GM12891 (cell line): ENCODE measurements at regions not wholly inside any gene's neighbourhood (a gene's known extent, or its start where the extent isn't known, plus 50 kb on each side); places are given as distances from the start of the nearest gene placed in this dataset.

Experiments used
- DNase-seq: peaks from one replicate; pipeline ENCODE4 v3.0.0; 2011; ENCODE audit warnings: low spot score; ENCODE audit not compliant: insufficient read length
- FAIRE-seq: peaks from 2 replicates; lab custom pipeline; 2011; peaks lifted over from hg19 to GRCh38; lab: Jason Lieb, UNC
- PAX5 ChIP-seq: IDR thresholded peaks from 2 replicates; pipeline ENCODE4 v1.6.1; 2011; ENCODE audit warnings: low read length, moderate library complexity, mild to moderate bottlenecking; ENCODE audit not compliant: insufficient read depth, severe bottlenecking
- POLR2A ChIP-seq: IDR thresholded peaks from 2 replicates; pipeline ENCODE4 v1.6.1; 2011; ENCODE audit warnings: low read depth, low read length, control low read depth
- POLR2AphosphoS5 ChIP-seq: IDR thresholded peaks from 2 replicates; pipeline ENCODE4 v1.6.1; 2011; ENCODE audit warnings: low read depth, low read length, control low read depth
- POU2F2 ChIP-seq: IDR thresholded peaks from 2 replicates; pipeline ENCODE4 v1.6.1; 2011; ENCODE audit warnings: low read depth, mild to moderate bottlenecking, control low read depth, low read length, moderate library complexity
- SPI1 ChIP-seq: IDR thresholded peaks from 2 replicates; pipeline ENCODE4 v1.6.1; 2011; ENCODE audit warnings: low read depth, low read length, control low read depth
- TAF1 ChIP-seq: IDR thresholded peaks from 2 replicates; pipeline ENCODE4 v1.6.1; 2011; ENCODE audit warnings: low read depth, low read length, control low read depth

- FAIRE-seq (no peak), DNase-seq (no peak)
- TF ChIP-seq POLR2A, result no peak
- TF ChIP-seq PAX5, result no peak
- TF ChIP-seq POU2F2, result no peak
- no peak for TF ChIP-seq TAF1
- TF ChIP-seq POLR2AphosphoS5, result no peak
- TF ChIP-seq SPI1, result no peak
Measured at GRCh38 chr6:56807989-56808337, 146.9 kb upstream of the BEND6 start.

DNA sequence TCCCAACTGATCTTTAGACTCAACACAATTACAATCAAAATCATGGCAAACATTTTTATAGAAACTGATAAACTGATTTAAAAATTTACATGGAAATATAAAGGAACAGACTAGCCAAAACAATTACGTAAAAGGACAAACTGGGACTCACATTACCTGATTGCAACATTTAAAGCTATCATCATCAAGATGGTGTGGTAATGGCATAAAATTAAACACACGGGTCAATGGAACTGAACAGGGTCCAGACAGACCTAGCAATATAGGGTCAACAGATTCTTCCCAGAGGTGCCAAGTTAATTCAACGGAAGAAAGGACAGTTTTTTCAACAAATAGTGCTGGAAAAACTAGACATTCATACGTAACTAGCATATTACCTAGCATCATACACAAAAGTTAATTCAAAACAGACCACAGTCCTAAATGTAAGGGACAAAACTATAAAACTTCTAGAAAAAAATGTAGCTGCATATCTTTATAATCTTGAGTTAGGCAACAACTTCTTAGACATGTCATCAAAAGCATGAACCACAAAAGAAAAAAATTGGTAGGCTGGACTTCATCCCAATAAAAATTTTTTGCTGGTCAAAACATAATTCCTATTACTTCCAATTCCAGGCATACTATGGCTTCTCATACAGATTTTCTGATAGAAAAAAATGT lies 147.4 kb upstream of the BEND6 start:
- no peak for DNase-seq
- TF ChIP-seq SPI1 (no peak), POLR2A (no peak), POU2F2 (no peak), POLR2AphosphoS5 (no peak), PAX5 (no peak)
- no peak for FAIRE-seq

DNA sequence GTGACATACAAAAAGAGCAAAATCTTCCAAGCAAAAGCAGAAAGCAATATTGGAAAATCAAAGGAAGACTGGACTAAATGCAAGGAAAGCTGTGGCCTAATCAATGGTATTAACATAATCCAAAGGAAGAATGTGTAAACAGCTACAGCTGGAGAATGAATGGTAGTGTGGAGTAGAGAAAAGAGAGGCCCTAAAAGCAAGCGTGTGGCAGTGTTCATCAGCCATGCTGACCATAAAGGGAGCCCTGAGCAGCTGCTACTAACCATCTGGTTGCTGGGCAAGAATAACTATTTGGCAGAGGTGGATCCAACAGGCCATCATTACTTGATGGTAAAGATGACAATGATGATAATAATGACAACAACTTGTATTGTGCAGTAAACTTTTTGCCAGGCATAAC lies 148.5 kb upstream of the BEND6 start:
- TF ChIP-seq POLR2A (no peak), TAF1 (no peak), POLR2AphosphoS5 (no peak), PAX5 (no peak), POU2F2 (no peak), SPI1 (no peak)

GRCh38 chr6:56804996-56805395 lies 149.9 kb upstream of the BEND6 start:
- FAIRE-seq (no peak), DNase-seq (no peak)
- TF ChIP-seq SPI1 (no peak), PAX5 (no peak), POLR2A (no peak), POU2F2 (no peak), POLR2AphosphoS5 (no peak), TAF1 (no peak)

More for the DNA sequence above, 148.5 kb upstream of the BEND6 start:
- FAIRE-seq (no peak), DNase-seq (no peak)

DNA sequence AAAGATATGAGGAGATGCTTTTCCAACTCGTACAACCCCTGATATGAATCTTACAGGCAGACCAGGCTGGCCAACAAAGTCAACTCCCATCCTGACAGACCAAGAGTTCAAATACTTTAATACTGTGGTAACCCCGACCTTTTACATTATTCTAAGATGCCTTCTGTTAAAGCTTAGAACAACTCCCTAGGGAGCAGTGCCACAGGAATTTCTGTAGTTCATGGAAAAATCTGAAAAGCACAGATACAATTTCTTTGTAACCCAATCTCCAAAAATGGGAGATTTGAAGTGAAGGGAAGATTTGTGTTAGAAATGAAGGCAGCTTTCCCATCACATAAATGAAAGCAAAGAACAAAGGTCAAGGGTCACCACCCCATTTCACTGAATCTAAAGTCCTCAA lies 151.3 kb upstream of the BEND6 start:
- FAIRE-seq (no peak), DNase-seq (no peak)
- no peak for TF ChIP-seq POU2F2
- TF ChIP-seq SPI1, result no peak
- no peak for TF ChIP-seq POLR2AphosphoS5
- TF ChIP-seq PAX5, result no peak
- TF ChIP-seq POLR2A, result no peak
- no peak for TF ChIP-seq TAF1

DNA sequence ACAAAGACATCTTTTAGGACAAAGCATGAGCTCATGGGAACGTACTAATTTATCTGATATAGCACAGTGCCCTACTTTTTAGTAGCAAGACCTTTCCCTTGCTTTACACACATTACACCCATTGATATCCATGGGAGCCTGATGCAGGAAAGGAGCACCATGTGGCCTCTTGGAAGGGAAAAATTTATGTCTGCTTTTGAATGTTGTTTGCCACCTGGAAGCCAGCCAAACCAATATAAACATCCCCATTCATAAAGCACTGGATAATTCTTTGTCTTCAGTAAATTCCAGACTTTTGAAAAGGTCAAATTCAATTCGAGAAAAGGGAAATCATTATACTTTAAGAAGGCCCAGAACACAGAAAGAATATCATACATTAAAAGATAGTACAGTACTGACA lies 152.3 kb upstream of the BEND6 start:
- TF ChIP-seq POU2F2, result no peak
- no peak for TF ChIP-seq SPI1
- no peak for TF ChIP-seq PAX5
- no peak for TF ChIP-seq TAF1
- no peak for TF ChIP-seq POLR2A
- FAIRE-seq (no peak), DNase-seq (no peak)

GRCh38 chr6:56799989-56800388 lies 154.9 kb upstream of the BEND6 start:
- TF ChIP-seq SPI1 (peak; percentile 85), PAX5 (no peak)
- FAIRE-seq, result no peak
- DNase-seq, result no peak

- TF ChIP-seq TAF1 (no peak), SPI1 (no peak), PAX5 (no peak), POU2F2 (no peak)
- no peak for FAIRE-seq
- DNase-seq, result no peak
Measured at GRCh38 chr6:56798163-56798562, 155.5 kb upstream of the DST start.

DNA sequence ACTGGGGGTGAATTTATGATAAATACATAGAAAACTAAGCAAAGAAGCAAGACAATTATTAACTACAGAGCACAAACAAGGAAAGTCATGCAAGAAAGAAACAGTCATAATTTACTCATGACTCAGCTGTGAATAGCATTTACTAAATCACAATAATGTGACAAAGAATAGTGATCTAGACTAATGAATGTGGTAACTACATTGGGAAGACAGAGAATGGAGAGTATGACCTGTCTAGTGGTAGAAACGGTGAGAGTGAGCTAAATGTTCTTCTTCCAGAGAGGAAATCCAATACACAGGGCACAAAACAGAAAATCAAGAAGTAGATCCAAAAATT lies 153.5 kb upstream of the DST start:
- no peak for TF ChIP-seq TAF1
- TF ChIP-seq POLR2AphosphoS5, result no peak
- no peak for TF ChIP-seq SPI1
- TF ChIP-seq POLR2A, result no peak
- TF ChIP-seq POU2F2, result no peak
- TF ChIP-seq PAX5, result no peak
- FAIRE-seq, result no peak
- DNase-seq, result no peak

DNA sequence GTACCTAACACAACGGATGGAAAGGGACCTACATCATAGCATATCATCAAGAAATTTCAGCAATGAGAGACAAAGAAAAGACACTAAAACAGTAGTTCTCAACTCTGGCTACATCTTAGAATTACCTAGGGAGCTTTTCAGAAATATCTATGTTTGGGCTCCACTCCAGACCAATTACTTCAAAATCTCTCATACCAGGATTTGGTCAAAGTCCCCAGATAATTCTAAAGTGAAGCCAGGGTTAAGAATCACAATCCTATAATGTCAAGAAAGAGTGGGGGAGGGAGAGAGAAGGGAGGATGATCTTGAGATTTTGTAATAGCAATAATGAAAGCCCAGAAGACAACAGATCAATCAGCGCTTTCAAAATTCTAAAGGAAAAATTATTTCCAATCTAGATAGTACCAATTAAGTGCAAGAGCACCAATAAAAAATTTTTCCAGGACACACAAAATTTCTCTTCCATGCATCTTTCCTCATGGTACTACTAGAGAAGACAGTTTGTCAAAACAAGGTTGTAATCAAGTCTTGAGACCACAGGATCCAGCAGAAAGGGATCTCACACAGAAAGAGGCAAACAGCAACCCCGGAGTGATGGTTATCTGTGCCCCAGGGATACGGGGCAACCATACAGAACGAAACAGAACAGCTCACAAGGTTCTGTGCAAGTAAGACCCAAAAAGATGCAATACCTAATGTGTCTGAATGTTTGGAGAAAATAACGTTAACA lies 152.9 kb upstream of the DST start:
- FAIRE-seq, result no peak

More for the DNA sequence above, 152.9 kb upstream of the DST start:
- DNase-seq, result no peak
- no peak for TF ChIP-seq TAF1
- TF ChIP-seq POLR2A, result no peak
- TF ChIP-seq PAX5, result no peak
- no peak for TF ChIP-seq POU2F2
- no peak for TF ChIP-seq POLR2AphosphoS5
- TF ChIP-seq SPI1, result no peak
